Astrocyte of the cerebellum (primary cell): ENCODE measurements at regions not wholly inside any gene's neighbourhood (a gene's known extent, or its start where the extent isn't known, plus 50 kb on each side); places are given as distances from the start of the nearest gene placed in this dataset.

Source experiments
- DNase-seq: peaks from one replicate; pipeline ENCODE4 v3.0.0-alpha.2; 2011; ENCODE audit warnings: low read depth
- H3K4me3 ChIP-seq: 2 replicates; pipeline ENCODE4 v1.5.1; 2011; ENCODE audit warnings: mild to moderate bottlenecking, low read depth, low read length, moderate library complexity
- in situ Hi-C: cut with HindIII; loops from 2 replicates; pipeline ENCODE4 v1.10.0; 2017; ENCODE audit warnings: low sequenced_read_pairs
- TF ChIP-seq, protein P1 (sequence below): IDR thresholded peaks from 2 replicates; pipeline ENCODE4 v1.5.1; 2012; ENCODE audit warnings: low read length, low read depth, moderate library complexity, mild to moderate bottlenecking; ENCODE audit errors: missing control alignments

- no peak for DNase-seq
- TF ChIP-seq, protein P1, sequence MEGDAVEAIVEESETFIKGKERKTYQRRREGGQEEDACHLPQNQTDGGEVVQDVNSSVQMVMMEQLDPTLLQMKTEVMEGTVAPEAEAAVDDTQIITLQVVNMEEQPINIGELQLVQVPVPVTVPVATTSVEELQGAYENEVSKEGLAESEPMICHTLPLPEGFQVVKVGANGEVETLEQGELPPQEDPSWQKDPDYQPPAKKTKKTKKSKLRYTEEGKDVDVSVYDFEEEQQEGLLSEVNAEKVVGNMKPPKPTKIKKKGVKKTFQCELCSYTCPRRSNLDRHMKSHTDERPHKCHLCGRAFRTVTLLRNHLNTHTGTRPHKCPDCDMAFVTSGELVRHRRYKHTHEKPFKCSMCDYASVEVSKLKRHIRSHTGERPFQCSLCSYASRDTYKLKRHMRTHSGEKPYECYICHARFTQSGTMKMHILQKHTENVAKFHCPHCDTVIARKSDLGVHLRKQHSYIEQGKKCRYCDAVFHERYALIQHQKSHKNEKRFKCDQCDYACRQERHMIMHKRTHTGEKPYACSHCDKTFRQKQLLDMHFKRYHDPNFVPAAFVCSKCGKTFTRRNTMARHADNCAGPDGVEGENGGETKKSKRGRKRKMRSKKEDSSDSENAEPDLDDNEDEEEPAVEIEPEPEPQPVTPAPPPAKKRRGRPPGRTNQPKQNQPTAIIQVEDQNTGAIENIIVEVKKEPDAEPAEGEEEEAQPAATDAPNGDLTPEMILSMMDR: no peak
Measured at GRCh38 chr20:6916938-6917337, 149.5 kb downstream of the BMP2 start.

DNA sequence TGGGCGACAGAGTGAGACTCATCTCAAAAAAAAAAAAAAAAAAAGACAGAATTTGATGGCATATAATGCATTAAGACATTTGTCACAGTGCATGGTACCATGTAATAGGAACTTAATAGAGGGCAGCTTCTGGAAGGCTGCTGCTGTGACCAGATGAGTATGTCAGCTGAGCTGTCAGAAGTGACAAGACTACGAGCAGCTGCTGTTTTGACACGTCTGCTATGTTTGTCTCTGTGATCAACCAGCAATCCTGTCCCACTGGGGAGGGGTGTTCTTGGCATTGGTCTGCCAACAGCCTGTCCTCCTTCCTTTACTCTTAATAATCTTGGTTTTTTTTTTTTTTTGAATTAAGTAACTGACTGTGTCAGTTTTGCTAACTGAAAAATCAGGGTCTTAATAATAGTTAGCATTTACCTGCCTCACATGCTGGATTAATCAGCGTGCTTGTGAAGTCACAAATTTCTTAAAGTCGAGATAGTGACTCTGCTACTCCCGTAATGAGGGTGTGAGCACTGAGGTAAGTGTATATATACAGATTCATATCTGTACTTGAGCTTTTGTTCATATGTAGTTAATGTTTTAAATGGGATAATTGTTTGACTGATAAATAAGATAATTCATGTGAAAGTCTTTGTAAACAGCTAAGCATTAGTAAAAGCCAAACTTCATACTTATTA lies 152.4 kb downstream of the BMP2 start:
- no peak overlapping the region for H3K4me3 ChIP-seq
- DNase-seq: no peak
- TF ChIP-seq, protein P1: no peak
- in situ Hi-C loops: no loop called here

More at GRCh38 chr20:6916938-6917337, 149.5 kb downstream of the BMP2 start:
- in situ Hi-C loops: no loop called here
- no peak overlapping the region for H3K4me3 ChIP-seq

DNA sequence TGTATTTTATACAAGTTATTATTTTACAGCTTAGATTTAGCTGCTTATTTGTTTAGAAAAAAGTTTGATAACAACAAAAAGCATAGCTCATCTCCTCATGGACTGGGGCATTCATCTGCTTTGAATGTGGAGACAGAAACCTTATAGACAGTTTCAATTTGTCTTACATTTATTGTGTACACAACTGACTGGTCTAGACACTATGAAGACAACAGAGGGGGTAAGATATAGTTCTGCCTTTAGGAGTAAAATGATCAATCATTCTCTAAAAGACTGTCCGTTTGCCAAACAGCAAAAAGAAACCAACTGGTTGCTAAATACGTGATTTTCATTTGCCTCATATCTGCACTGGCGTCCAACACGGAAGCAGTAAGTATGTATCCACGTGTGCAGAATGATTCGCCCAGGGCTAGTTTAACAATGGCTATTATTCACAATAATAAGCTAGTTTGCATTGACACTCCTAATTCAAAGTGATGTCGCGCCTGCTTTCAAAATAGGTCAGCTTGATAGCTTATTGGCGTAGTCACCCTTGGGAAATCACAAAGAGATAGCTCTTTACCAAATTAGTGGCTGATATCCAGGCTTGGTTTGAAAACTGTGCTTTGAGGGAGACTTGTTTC lies 153.6 kb downstream of the BMP2 start:
- no peak for DNase-seq
- no peak overlapping the region for H3K4me3 ChIP-seq
- TF ChIP-seq, protein P1: no peak
- in situ Hi-C loops: no loop called here

GRCh38 chr20:6921717-6922386 lies 154.4 kb downstream of the BMP2 start:
- no peak overlapping the region for H3K4me3 ChIP-seq
- no peak for DNase-seq
- in situ Hi-C loops: no loop called here
- TF ChIP-seq, protein P1: no peak

DNA sequence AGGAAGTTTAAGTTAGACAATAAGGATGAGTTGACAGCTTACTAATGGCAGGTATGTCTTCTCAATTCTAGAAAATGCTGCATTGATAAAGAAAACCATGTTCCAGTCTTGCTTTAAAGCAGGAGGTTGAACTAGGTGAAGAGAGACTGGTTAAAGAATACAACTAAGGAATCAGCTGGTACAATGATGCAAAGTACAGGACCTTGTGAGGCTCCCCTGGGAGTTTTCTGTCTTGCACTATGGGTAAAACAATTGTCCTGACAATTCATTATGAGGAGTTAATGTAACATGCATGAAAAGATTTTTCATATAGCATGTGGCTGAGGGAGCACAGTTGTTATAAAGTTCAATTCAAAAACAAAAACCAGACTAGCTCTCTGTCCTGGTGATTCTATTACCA lies 157.2 kb downstream of the BMP2 start:
- H3K4me3 ChIP-seq: no peak overlapping the region

GRCh38 chr20:6925744-6926278 lies 158.3 kb downstream of the BMP2 start:
- no peak for DNase-seq
- in situ Hi-C loops: no loop called here

More for the DNA sequence above, 157.2 kb downstream of the BMP2 start:
- no peak for DNase-seq
- TF ChIP-seq, protein P1: no peak
- in situ Hi-C loops: no loop called here

More at GRCh38 chr20:6925744-6926278, 158.3 kb downstream of the BMP2 start:
- TF ChIP-seq, protein P1: no peak
- H3K4me3 ChIP-seq: no peak overlapping the region
